ENCODE measurements at regions not wholly inside any gene's neighbourhood (a gene's known extent, or its start where the extent isn't known, plus 50 kb on each side); places are given as distances from the start of the nearest gene placed in this dataset.

DNA sequence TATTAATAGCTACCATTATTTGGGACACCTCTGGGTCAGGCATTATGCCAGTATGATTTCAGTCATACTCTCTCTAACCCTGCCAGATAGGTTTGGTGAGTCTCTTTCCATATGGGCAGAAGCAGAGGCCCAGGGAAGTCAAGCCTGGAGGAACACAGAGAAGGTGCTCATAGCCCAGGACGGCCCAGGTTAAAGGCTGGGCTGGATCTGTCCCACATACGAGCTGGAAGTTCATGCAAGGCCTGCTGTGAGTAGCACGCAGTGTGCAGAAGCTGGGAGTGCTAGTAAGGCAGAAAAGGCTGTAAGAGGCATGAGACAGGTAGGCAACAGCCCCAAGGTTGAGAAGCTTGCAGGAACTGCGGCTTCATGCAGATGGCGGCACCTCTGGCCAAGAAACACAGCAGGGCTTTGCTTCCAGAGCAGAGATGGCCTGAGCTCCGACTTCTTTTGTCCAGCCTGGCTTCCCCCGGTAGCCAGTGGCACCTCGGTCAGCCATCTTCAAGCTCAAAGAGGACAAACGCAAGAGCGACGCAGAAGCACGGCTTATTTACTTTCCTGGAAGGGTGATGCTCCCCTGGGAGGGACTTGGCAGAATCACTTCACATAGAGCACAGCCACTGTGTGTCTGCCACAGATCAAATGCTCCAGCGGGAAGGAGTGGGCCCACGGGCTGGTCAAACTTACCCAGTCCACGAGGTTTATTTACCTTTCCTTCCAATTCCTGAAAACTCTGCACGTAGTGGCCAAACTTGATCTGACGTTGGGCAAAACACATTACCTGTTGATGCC is 58.5 kb upstream of the MAP4K4 start:
- TF ChIP-seq, protein P1, sequence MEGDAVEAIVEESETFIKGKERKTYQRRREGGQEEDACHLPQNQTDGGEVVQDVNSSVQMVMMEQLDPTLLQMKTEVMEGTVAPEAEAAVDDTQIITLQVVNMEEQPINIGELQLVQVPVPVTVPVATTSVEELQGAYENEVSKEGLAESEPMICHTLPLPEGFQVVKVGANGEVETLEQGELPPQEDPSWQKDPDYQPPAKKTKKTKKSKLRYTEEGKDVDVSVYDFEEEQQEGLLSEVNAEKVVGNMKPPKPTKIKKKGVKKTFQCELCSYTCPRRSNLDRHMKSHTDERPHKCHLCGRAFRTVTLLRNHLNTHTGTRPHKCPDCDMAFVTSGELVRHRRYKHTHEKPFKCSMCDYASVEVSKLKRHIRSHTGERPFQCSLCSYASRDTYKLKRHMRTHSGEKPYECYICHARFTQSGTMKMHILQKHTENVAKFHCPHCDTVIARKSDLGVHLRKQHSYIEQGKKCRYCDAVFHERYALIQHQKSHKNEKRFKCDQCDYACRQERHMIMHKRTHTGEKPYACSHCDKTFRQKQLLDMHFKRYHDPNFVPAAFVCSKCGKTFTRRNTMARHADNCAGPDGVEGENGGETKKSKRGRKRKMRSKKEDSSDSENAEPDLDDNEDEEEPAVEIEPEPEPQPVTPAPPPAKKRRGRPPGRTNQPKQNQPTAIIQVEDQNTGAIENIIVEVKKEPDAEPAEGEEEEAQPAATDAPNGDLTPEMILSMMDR (IDR thresholded peaks at IDR 0.05; ENCODE audit: insufficient read depth, low read depth, low read length): no peak
- no peak for TF ChIP-seq EZH2 (IDR thresholded peaks at IDR 0.05; ENCODE audit: insufficient read depth, low read length)
- FAIRE-seq: no peak
- H3K27ac ChIP-seq (ENCODE audit: low read depth, low read length): no peak overlapping the region
- no peak overlapping the region for H3K4me3 ChIP-seq (ENCODE audit: insufficient read depth, low read depth, low read length)
- no peaks in the 10 kb centered on the region for H3K27me3 ChIP-seq (ENCODE audit: insufficient read depth, low read length)
- H3K79me2 ChIP-seq (ENCODE audit: insufficient read depth, low read length): no peaks in the 10 kb centered on the region
- Mint-ChIP-seq H3K36me3 (ENCODE audit: low read depth, unreplicated experiment) (no peaks in the 10 kb centered on the region), H3K27ac (ENCODE audit: unreplicated experiment) (no peak overlapping the region), H3K4me1 (ENCODE audit: low read depth, unreplicated experiment) (no peaks in the 10 kb centered on the region), H3K27me3 (ENCODE audit: low read depth, unreplicated experiment) (peaks cover 5% of the 10 kb centered on the region), H3K9me3 (ENCODE audit: unreplicated experiment) (peaks cover 6% of the 10 kb centered on the region), H3K4me3 (ENCODE audit: unreplicated experiment) (no peak overlapping the region)
- H3K36me3 ChIP-seq (ENCODE audit: insufficient read depth, low read length): no peaks in the 10 kb centered on the region
- no peak overlapping the region for H2AFZ ChIP-seq (ENCODE audit: low read depth, low read length)
- no peak overlapping the region for H3K9ac ChIP-seq (ENCODE audit: low read length)
- no peak overlapping the region for H3K4me2 ChIP-seq (ENCODE audit: low read length)
- DNase-seq (ENCODE audit: low read depth): no peak
- no peaks in the 10 kb centered on the region for H3K9me3 ChIP-seq (ENCODE audit: insufficient read depth, low read depth, low read length)
- no peaks in the 10 kb centered on the region for H3K4me1 ChIP-seq (ENCODE audit: insufficient read depth, low read length)
- no peaks in the 10 kb centered on the region for H4K20me1 ChIP-seq (ENCODE audit: insufficient read depth, low read length)

GRCh38 chr2:101638181-101638711 is 59.3 kb upstream of the MAP4K4 start:
- no peak overlapping the region for H2AFZ ChIP-seq (ENCODE audit: low read depth, low read length)
- Mint-ChIP-seq H3K9me3 (ENCODE audit: unreplicated experiment) (peaks cover 6% of the 10 kb centered on the region), H3K4me3 (ENCODE audit: unreplicated experiment) (no peak overlapping the region), H3K4me1 (ENCODE audit: low read depth, unreplicated experiment) (no peaks in the 10 kb centered on the region), H3K36me3 (ENCODE audit: low read depth, unreplicated experiment) (no peaks in the 10 kb centered on the region), H3K27me3 (ENCODE audit: low read depth, unreplicated experiment) (peaks cover 5% of the 10 kb centered on the region), H3K27ac (ENCODE audit: unreplicated experiment) (no peak overlapping the region)
- TF ChIP-seq EZH2 (IDR thresholded peaks at IDR 0.05; ENCODE audit: insufficient read depth, low read length): no peak
- TF ChIP-seq, protein P1 (IDR thresholded peaks at IDR 0.05; ENCODE audit: insufficient read depth, low read depth, low read length): no peak
- DNase-seq (ENCODE audit: low read depth): no peak
- H3K4me3 ChIP-seq (ENCODE audit: insufficient read depth, low read depth, low read length): no peak overlapping the region
- no peak for FAIRE-seq
- no peaks in the 10 kb centered on the region for H3K79me2 ChIP-seq (ENCODE audit: insufficient read depth, low read length)
- no peaks in the 10 kb centered on the region for H3K9me3 ChIP-seq (ENCODE audit: insufficient read depth, low read depth, low read length)
- no peak overlapping the region for H3K4me2 ChIP-seq (ENCODE audit: low read length)
- no peak overlapping the region for H3K9ac ChIP-seq (ENCODE audit: low read length)
- H3K36me3 ChIP-seq (ENCODE audit: insufficient read depth, low read length): no peaks in the 10 kb centered on the region
- no peaks in the 10 kb centered on the region for H3K27me3 ChIP-seq (ENCODE audit: insufficient read depth, low read length)
- H3K27ac ChIP-seq (ENCODE audit: low read depth, low read length): no peak overlapping the region
- no peaks in the 10 kb centered on the region for H4K20me1 ChIP-seq (ENCODE audit: insufficient read depth, low read length)
- no peaks in the 10 kb centered on the region for H3K4me1 ChIP-seq (ENCODE audit: insufficient read depth, low read length)

Measured in astrocyte (in vitro differentiated cells and primary cell).